NOMO-1 (cell line): ENCODE measurements at regions not wholly inside any gene's neighbourhood (a gene's known extent, or its start where the extent isn't known, plus 50 kb on each side); places are given as distances from the start of the nearest gene placed in this dataset.

Experiments
- DNase-seq, 2 experiments: peaks; one replicate each; lab custom pipeline; 2025; ENCODE audit not compliant: unreplicated experiment in 2 of 2; lab: John Stamatoyannopoulos, UW

- DNase-seq, result no peak
Observed at GRCh38 chr4:134297765-134298164, 96.2 kb upstream of the PABPC4L start.

- DNase-seq, result no peak
Observed at GRCh38 chr4:134282680-134283079, 81.1 kb upstream of the PABPC4L start.

GRCh38 chr4:134278675-134279074, 77.1 kb upstream of the PABPC4L start:
- no peak for DNase-seq

- DNase-seq, result no peak
Observed at GRCh38 chr4:134276476-134276875, 74.9 kb upstream of the PABPC4L start.

- no peak for DNase-seq
Observed at GRCh38 chr4:134260126-134260525, 58.5 kb upstream of the PABPC4L start.
